MCF 10A (cell line): ENCODE measurements at regions not wholly inside any gene's neighbourhood (a gene's known extent, or its start where the extent isn't known, plus 50 kb on each side); places are given as distances from the start of the nearest gene placed in this dataset.

ENCODE experiments used
- BruUV-seq: library from RNA; stranded (reverse); fragments of 400-500 nt; replicated peaks from 2 replicates; lab custom pipeline; 2021; lab: Mats Ljungman, UMichigan
- CTCF ChIA-PET: fragments of 300-600 bp; sonication (Branson Sonifier 250); formaldehyde crosslinking; extraction: SDS; loops from one replicate; lab custom pipeline; 2021; ENCODE audit warnings: antibody characterized with exemption, inconsistent platforms; lab: Yijun Ruan, JAX
- POLR2A ChIA-PET: fragments of 300-600, 350-650 bp; sonication (Branson Sonifier 250); formaldehyde crosslinking; extraction: SDS; loops from one replicate; lab custom pipeline; 2020; ENCODE audit warnings: antibody characterized with exemption, inconsistent platforms; lab: Yijun Ruan, JAX
- DNase-seq: peaks from one replicate; pipeline ENCODE4 v3.0.0-alpha.2; 2018; ENCODE audit not compliant: unreplicated experiment
- H3K27ac Mint-ChIP-seq: one replicate; pipeline ENCODE4 v1.8.0; 2022; ENCODE audit warnings: mild to moderate bottlenecking, low read depth, mixed read lengths; ENCODE audit not compliant: unreplicated experiment
- H3K27me3 Mint-ChIP-seq: one replicate; pipeline ENCODE4 v1.8.0; 2022; ENCODE audit warnings: mixed read lengths; ENCODE audit not compliant: insufficient read depth, unreplicated experiment
- H3K36me3 Mint-ChIP-seq: one replicate; pipeline ENCODE4 v1.8.0; 2022; ENCODE audit warnings: mild to moderate bottlenecking, moderate library complexity, mixed read lengths; ENCODE audit not compliant: insufficient read depth, unreplicated experiment
- H3K4me1 Mint-ChIP-seq: one replicate; pipeline ENCODE4 v1.8.0; 2022; ENCODE audit warnings: mixed read lengths; ENCODE audit not compliant: insufficient read depth, unreplicated experiment
- H3K4me3 Mint-ChIP-seq: one replicate; pipeline ENCODE4 v1.8.0; 2022; ENCODE audit warnings: mild to moderate bottlenecking, moderate library complexity, mixed read lengths; ENCODE audit not compliant: unreplicated experiment
- H3K9me3 Mint-ChIP-seq: one replicate; pipeline ENCODE4 v1.8.0; 2022; ENCODE audit warnings: mixed read lengths; ENCODE audit not compliant: unreplicated experiment
- intact Hi-C: fragments of 100-400 bp; cut with micrococcal nuclease; formaldehyde crosslinking; loops from 2 replicates; pipeline ENCODE4 v1.14.1; 2022
- TF ChIP-seq, protein P1 (sequence below): fragments of 200-600 bp; IDR thresholded peaks from one replicate; pipeline ENCODE4 v1.8.0; 2022; ENCODE audit warnings: antibody characterized with exemption, mild to moderate bottlenecking; ENCODE audit not compliant: unreplicated experiment

DNA sequence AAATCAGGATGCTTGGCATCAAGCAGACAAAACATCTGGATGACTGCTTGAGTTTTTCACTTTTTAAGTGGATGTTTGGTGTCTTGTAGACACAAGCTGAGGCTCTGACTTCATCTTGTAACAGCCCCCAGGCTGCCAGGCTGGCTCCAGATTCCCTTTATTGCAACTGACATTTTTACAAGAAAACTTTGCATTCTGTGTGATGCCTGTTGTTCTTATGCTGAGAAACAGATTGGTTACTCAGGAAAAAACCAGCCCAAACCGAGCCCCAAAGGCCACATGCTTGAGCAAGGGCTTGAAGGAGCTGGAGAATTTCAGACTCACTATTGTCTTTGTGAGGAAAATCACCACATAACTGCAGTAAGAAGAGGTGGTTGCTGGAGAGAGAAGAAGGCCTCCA, 98.4 kb upstream of the PREP start:
- no peaks in the 10 kb centered on the region for H3K27me3 Mint-ChIP-seq
- no peak for DNase-seq
- POLR2A ChIA-PET = interaction anchor here (0.9 kb wide), 1 partner anchor 23 kb away, joined by 3 read pairs; no protein-coding TSS in a partner anchor
- no TSS peak for BruUV-seq
- intact Hi-C loops = no loop called here
- CTCF ChIA-PET = interaction anchor here (0.5 to 1.6 kb wide), 5 partner anchors 19 to 725 kb away, joined by 3 to 4 read pairs (median 3); no protein-coding TSS in a partner anchor
- no peaks in the 10 kb centered on the region for H3K9me3 Mint-ChIP-seq
- no peak overlapping the region for H3K27ac Mint-ChIP-seq
- H3K4me3 Mint-ChIP-seq = no peak overlapping the region
- H3K36me3 Mint-ChIP-seq = no peaks in the 10 kb centered on the region
- TF ChIP-seq, protein P1, sequence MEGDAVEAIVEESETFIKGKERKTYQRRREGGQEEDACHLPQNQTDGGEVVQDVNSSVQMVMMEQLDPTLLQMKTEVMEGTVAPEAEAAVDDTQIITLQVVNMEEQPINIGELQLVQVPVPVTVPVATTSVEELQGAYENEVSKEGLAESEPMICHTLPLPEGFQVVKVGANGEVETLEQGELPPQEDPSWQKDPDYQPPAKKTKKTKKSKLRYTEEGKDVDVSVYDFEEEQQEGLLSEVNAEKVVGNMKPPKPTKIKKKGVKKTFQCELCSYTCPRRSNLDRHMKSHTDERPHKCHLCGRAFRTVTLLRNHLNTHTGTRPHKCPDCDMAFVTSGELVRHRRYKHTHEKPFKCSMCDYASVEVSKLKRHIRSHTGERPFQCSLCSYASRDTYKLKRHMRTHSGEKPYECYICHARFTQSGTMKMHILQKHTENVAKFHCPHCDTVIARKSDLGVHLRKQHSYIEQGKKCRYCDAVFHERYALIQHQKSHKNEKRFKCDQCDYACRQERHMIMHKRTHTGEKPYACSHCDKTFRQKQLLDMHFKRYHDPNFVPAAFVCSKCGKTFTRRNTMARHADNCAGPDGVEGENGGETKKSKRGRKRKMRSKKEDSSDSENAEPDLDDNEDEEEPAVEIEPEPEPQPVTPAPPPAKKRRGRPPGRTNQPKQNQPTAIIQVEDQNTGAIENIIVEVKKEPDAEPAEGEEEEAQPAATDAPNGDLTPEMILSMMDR = no peak
- H3K4me1 Mint-ChIP-seq = no peaks in the 10 kb centered on the region

DNA sequence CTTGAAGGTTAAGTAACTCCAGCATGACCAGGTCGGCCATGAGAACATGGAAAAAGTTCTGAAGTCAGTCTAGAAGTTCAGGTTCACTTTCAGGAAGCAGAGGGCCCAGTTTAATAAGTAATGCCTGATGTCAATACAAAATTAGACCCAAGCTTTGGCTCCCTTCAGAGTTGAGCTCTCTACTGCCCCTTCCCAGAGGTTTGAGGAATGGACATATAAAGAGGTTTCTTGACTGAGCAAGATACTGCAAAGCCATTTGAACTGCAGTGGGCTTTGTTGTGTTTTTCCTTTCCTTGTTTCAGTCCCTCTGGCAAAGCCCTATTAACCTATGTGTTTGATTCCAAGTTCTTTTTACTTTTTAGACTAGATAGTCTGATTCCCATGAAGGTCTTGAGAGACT, 97.8 kb upstream of the PREP start:
- ChIA-PET POLR2A (interaction anchor here (0.9 kb wide), 1 partner anchor 24 kb away, joined by 3 read pairs; no protein-coding TSS in a partner anchor), CTCF (interaction anchor here (1.6 kb wide), 1 partner anchor 725 kb away, joined by 3 read pairs; no protein-coding TSS in a partner anchor)
- intact Hi-C loops = no loop called here
- no TSS peak for BruUV-seq
- Mint-ChIP-seq H3K9me3 (no peaks in the 10 kb centered on the region), H3K4me1 (no peaks in the 10 kb centered on the region), H3K36me3 (no peaks in the 10 kb centered on the region), H3K27ac (no peak overlapping the region), H3K4me3 (no peak overlapping the region), H3K27me3 (no peaks in the 10 kb centered on the region)
- TF ChIP-seq, protein P1 = no peak
- no peak for DNase-seq

DNA sequence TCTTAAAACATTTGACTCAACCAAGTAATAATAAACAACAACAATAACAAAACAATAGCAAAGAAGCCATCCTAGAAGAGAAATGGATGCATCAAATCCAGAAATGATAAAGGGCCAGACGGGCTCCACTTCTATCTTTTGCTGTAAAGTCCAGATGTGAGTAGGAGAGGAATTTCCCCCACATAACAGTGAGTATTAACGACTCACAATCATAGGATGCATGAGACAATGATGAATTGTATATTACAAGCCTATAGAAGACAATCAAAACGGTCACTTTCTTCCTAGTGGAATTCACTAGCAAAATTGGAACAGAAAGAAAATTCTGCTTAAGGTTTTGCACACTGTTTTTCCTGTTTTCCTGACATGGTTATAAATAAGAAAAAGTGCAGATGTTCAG, 97.0 kb upstream of the PREP start:
- H3K9me3 Mint-ChIP-seq = no peaks in the 10 kb centered on the region
- no peak overlapping the region for H3K27ac Mint-ChIP-seq
- H3K4me3 Mint-ChIP-seq = no peak overlapping the region
- DNase-seq = no peak
- H3K27me3 Mint-ChIP-seq = no peaks in the 10 kb centered on the region
- H3K4me1 Mint-ChIP-seq = no peaks in the 10 kb centered on the region
- ChIA-PET CTCF (interaction anchor here (1.0 kb wide), 1 partner anchor 723 kb away, joined by 5 read pairs; no protein-coding TSS in a partner anchor), POLR2A (interaction anchor here (1.1 kb wide), 1 partner anchor 738 kb away, joined by 3 read pairs; no protein-coding TSS in a partner anchor)
- BruUV-seq = no TSS peak
- no peaks in the 10 kb centered on the region for H3K36me3 Mint-ChIP-seq
- TF ChIP-seq, protein P1 = no peak
- intact Hi-C loops = no loop called here

DNA sequence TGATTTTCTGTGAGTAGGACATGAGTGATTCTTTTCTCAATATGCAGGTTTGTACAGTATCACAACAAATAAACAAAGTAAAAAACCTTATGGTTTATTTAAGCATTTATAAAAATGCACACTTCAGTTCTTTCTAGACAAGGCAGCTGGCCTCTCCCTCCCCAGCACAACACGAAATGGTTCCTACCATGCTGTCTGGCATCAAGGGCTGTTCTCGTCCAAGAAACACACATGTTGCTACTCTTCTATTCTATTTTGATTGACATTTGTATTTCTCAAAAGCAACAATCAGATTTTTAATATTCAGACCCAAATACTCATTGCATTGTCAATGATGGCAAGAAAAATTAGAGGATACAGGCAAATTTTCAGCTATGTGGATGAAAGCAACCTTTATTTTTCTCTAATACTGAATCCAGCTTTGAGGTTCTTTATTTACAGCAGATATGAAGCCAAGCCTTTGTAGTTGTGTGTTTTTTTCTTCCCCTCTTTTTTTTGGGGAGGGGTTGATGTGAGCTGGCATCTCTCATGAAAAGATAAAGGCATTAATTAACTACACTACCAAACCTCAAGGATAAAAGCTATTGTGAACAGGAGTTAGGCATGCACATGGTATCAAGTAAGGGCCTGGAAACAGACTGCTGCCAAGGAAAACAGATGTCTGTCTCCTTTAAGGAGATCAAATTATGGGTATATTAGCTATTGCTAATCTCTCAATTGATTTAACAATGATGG, 96.4 kb upstream of the PREP start:
- Mint-ChIP-seq H3K4me1 (no peaks in the 10 kb centered on the region), H3K27me3 (no peaks in the 10 kb centered on the region), H3K36me3 (no peaks in the 10 kb centered on the region), H3K4me3 (no peak overlapping the region), H3K9me3 (no peaks in the 10 kb centered on the region), H3K27ac (no peak overlapping the region)
- ChIA-PET POLR2A (interaction anchor here (1.1 to 1.7 kb wide), 2 partner anchors 14 to 739 kb away, joined by 3 to 4 read pairs; no protein-coding TSS in a partner anchor), CTCF (interaction anchor here (1.0 to 1.6 kb wide), 2 partner anchors 15 to 724 kb away, joined by 3 to 5 read pairs; no protein-coding TSS in a partner anchor)
- DNase-seq = no peak
- no TSS peak for BruUV-seq
- intact Hi-C loops = no loop called here
- TF ChIP-seq, protein P1 = no peak
